ENCODE measurements at regions not wholly inside any gene's neighbourhood (a gene's known extent, or its start where the extent isn't known, plus 50 kb on each side); places are given as distances from the start of the nearest gene placed in this dataset.

DNA sequence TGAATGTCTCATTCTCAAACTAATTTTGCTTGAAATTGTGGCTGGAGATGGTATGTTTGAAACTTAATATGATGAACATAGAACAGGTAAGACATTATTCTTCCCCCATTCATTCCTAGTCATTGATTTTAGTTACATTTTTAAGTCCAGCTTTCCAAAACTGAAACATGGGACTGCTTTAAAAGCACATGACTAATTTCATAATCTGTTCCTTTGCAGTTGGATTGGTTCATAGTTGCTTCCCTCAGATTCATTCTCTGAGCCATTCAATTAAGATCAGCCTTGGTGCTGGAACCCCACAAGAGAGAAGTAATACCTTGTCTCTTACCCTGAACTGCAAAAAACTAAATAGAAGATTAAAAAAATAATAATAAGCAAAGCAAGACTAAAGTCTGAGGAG is 87.5 kb upstream of the TGFBR2 start (continued):
- TF ChIP-seq TP53 (CRISPR knock-in tag; IDR thresholded peaks at IDR 0.05), result no peak
- TF ChIP-seq FOXP1 (CRISPR knock-in tag; IDR thresholded peaks at IDR 0.05; ENCODE audit: borderline replicate concordance), result no peak

DNA sequence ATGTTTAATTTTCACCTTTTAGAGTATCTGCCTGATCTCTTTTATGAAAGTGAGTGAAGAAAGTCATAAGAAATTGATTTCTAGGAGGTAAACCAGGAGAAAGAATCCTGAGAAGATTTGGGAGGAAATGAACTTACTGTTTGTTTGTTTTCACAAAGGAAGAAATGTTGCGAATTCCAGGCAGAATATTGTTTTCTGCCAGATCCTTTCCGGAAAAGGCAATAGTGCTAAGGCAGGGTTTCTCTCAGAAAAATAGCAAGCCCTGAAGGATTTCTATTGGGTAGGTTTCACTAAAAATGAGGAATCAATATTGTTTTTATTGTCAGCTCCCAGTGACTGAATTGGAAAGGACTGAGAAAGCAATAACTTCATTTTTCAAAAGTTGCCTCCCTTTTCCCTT is 85.7 kb upstream of the TGFBR2 start:
- ChIA-PET CTCF (no interaction called here), POLR2A (no interaction called here)

More for the DNA sequence above, 85.7 kb upstream of the TGFBR2 start:
- Mint-ChIP-seq H3K4me1 (peaks cover 7% of the 10 kb centered on the region; the same call in 1 of the 2 replicates), H3K4me3 (no peak overlapping the region), H3K27me3 (ENCODE audit: low read depth) (no peaks in the 10 kb centered on the region), H3K27ac (no peak overlapping the region), H3K9me3 (no peaks in the 10 kb centered on the region; the same call in 1 of the 2 replicates), H3K36me3 (no peaks in the 10 kb centered on the region)
- DNase-seq (ENCODE audit: low spot score), result no peak
- no peak for ATAC-seq
- TF ChIP-seq ZNF317 (CRISPR knock-in tag; IDR thresholded peaks at IDR 0.05; ENCODE audit: borderline replicate concordance, low read depth), result no peak
- TF ChIP-seq E2F5 (CRISPR knock-in tag; IDR thresholded peaks at IDR 0.05), result no peak
- TF ChIP-seq CDX4 (CRISPR knock-in tag; IDR thresholded peaks at IDR 0.05; ENCODE audit: borderline replicate concordance), result no peak
- no peak for TF ChIP-seq ETV6 (CRISPR knock-in tag; IDR thresholded peaks at IDR 0.05)
- no peak for TF ChIP-seq MYBL2 (CRISPR knock-in tag; IDR thresholded peaks at IDR 0.05)
- no peak for TF ChIP-seq ZNF425 (CRISPR knock-in tag; conservative IDR thresholded peaks at IDR 0.05)
- TF ChIP-seq EMX1 (CRISPR knock-in tag; IDR thresholded peaks at IDR 0.05), result no peak
- TF ChIP-seq ZNF281 (CRISPR knock-in tag; IDR thresholded peaks at IDR 0.05), result no peak
- no peak for TF ChIP-seq ZNF416 (CRISPR knock-in tag; IDR thresholded peaks at IDR 0.05)
- TF ChIP-seq, protein P1, sequence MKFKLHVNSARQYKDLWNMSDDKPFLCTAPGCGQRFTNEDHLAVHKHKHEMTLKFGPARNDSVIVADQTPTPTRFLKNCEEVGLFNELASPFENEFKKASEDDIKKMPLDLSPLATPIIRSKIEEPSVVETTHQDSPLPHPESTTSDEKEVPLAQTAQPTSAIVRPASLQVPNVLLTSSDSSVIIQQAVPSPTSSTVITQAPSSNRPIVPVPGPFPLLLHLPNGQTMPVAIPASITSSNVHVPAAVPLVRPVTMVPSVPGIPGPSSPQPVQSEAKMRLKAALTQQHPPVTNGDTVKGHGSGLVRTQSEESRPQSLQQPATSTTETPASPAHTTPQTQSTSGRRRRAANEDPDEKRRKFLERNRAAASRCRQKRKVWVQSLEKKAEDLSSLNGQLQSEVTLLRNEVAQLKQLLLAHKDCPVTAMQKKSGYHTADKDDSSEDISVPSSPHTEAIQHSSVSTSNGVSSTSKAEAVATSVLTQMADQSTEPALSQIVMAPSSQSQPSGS (CRISPR knock-in tag; IDR thresholded peaks at IDR 0.05; ENCODE audit: borderline replicate concordance, low read depth), result no peak
- no peak for TF ChIP-seq JUN (CRISPR knock-in tag; IDR thresholded peaks at IDR 0.05)
